Ureter (tissue), 1 donor: ENCODE measurements at regions not wholly inside any gene's neighbourhood (a gene's known extent, or its start where the extent isn't known, plus 50 kb on each side); places are given as distances from the start of the nearest gene placed in this dataset.

Experiments used
- DNase-seq: peaks from one replicate; pipeline ENCODE4 v3.0.0-alpha.2; 2020; ENCODE audit warnings: low spot score
- donor health status: DM: yes; HTN: yes; CAD: no.

DNA sequence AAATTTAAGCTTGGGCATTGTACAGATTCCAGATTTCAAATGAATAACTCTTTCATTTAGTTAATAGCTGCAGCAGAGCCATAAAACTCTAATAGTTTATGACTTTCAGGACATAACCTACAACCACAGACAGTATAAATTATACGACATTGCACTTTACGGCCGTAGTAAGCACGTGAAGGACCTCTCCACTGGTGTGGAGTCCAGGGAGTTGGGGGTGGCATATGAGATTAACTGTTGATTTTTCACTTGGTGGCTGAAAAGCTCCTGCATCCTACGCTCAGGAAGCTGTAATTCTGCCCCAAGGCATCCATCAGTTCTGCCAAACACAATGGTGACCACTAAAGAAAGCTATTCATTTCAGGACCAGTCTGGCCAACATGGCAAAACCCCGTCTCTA is 376.2 kb downstream of the SOX11 start:
- no peak for DNase-seq

DNA sequence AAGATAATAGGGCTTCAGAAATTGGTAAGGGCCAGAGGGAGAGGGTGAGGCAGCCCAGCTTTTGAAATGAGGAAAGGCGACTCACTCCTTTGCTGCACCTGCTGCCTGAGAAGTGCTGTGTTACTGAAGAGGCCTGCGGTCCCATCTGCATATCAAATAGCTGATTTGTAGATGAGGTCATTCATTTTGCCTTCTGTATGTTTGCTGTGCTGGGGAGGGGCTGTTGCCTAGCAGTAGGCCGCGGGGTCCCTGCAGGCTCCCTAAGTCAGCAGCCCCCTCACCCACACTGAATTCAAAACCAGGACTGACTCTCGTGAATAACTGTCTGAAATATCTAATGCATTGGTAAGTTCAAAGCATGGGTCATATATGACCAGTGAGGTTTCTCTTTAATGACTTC is 377.2 kb downstream of the SOX11 start:
- no peak for DNase-seq

DNA sequence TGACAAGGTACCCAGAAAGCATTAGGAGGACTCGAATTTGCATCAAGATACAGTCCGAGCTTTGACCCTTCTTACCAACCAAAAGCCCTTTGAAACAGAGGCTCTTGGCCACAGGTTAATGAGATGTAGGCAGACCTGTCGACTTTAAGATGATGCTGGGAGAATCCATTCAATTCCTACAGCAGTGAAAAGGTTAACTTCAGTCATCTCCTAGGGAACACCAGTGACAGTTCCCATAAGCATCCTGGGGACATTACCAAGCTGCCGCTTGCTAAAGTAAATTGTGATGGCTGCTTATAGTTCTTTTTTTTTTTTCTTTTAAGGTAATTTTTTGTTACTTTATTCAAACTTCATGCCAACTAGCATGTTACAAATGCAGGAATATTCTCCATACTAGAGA is 379.3 kb downstream of the SOX11 start:
- no peak for DNase-seq

DNA sequence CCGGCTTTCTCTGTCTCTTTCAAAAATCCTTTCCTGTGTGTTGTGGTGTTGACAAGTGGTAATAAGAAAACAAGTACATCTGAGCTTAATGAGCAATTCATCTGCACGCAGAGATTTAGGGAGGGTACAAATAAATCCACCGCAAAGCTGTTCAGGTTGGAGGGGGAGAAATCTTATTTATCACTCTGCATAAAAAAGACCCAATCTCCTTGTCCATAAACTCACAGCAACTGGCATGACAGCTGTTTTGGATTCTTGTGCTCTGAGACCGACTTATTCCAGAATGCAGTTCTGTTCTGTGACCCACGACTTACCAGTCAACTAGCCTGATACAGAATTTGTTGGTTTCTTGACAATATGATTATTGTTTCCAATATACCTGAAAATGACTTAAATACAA is 380.1 kb downstream of the SOX11 start:
- DNase-seq: no peak

DNA sequence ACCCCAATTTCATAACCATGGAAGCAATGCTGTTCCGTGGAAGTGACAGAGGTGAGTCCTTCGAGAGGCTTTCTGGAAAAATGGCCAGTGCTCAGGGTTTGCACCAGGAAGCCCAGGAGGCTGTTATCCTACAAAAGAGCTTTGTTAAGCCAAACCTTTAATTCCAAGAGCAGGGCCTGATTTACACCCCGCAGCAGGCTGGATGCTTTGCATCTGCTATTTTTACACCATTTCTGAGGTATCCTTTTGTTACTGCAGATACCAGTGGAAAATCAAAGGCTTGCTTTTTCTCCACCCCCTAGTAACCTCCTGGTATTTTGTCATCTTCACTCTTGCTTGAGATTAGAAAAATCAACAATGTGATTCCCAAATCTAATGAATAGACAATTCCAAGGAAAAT is 380.6 kb downstream of the SOX11 start:
- DNase-seq: no peak

DNA sequence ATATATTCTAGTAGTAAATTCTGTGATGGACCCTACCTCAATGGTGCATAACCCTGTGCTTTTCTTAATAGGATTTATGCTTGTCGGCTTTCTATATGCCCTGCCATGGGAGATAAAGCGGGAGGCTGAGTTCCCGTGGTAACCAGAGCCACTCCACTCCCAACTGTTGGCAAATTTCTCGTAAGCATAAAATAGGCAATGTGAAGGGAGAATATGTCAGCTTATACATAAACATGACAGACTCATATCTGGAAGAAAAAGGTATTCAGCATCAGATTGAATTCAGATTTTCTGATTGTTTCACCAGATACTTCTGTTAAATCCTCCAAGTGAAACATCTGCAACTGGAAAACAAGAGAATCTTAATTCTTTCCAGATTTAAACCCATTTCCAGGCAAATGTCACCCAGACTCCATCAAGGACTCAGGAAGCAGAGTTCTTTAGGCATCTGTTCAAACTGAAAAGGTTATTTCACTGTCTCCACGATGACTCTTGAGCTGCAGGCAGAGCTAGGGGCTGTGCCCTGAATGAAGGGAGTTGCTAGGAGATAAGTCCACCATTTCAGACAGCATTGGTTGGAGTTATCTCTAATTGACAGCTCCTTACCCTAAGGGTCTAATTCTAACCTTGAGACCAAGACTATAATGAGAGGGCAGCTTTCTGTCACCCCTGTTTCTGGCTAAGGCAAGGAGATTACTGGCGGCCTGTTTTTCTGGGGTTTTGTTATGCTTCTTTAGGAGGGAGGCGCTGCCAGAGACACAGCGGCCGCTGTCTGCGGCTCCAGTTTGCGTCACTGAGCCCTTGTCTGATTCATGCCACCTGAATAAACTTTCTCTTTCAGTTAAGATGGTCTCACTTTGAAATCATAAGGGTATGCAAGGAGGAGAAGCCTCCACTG is 381.3 kb downstream of the SOX11 start:
- DNase-seq: no peak

DNA sequence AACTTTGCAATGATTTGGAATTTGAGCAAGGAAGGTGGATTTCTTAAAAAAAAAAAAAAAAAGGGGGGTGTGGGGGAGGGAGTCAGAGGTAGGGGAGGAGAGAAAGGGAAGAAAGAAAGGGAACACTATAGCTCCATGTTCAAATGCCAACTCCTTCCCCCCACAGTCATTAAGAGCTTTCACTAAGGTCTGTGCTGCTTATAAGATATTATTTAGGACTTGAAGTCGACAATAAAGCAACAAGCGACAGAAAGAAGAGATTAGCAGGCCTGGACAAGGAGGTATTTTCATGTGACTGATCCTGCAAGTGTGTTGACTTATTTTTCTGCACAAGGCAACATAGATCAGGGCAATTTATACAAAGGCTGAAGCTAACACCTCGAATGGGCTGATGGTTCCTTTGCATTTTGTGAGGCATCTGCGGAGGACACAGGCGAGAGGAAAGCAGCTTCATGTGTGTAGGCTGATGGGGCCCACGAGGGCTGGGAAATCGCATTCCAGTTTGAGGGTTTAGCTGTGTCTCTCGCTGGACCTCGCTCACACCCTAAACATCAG is 382.0 kb downstream of the SOX11 start:
- no peak for DNase-seq

DNA sequence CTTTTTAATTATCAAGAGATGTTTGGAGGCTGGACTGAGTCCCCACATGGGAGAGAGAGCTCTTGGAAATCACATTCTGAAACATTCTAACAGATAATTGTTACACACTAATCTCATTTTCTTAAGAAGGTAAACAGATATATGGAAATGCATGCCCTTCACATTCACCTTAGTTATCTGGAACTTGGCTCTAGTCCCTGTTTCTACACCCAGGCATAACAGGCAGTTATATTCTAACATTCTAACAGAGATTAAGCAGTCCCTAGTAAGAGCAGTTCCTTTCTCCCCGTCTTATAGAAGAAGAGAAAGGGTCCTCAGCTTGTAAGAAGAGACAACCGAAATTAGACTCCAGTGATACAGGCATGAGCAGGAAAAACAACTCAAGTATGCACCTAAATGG is 385.4 kb downstream of the SOX11 start:
- DNase-seq: no peak

DNA sequence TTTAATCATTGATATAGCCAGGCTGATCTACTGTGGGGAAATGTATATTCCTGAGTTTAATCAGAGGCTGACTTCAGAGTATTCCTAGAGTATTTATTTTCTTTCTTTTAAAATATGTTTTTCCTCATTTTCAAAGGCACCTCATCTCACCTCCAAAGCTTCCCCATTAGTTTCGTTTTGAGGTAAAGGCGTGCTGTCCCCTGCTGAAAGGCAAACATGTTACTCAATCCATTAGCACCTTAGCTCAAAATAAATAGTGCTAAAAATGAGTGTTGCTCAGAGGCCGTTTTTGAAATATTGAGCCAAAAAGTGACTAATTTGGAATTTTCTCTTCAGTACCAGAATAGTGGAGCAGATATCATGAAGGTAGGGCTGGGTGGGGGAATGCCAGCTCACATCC is 386.2 kb downstream of the SOX11 start:
- no peak for DNase-seq

DNA sequence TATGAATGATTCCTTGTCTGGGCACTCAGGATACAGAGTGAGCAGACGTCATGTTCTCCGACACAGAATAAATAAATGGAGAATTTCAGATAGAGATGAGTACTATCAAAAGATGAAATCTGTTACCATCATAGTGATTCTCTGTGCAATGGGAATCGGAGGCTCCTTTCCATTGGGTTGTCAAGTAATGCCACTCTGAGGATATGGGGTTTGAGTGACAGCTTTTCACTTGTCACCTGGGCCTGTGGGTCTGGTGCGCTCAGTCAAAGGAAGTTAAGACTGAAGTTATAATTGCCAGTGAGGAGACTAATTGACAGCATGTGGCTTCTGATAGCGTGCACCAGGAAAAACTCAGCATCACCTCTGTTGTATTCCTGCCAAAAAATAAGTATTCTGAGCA is 387.2 kb downstream of the SOX11 start:
- no peak for DNase-seq

DNA sequence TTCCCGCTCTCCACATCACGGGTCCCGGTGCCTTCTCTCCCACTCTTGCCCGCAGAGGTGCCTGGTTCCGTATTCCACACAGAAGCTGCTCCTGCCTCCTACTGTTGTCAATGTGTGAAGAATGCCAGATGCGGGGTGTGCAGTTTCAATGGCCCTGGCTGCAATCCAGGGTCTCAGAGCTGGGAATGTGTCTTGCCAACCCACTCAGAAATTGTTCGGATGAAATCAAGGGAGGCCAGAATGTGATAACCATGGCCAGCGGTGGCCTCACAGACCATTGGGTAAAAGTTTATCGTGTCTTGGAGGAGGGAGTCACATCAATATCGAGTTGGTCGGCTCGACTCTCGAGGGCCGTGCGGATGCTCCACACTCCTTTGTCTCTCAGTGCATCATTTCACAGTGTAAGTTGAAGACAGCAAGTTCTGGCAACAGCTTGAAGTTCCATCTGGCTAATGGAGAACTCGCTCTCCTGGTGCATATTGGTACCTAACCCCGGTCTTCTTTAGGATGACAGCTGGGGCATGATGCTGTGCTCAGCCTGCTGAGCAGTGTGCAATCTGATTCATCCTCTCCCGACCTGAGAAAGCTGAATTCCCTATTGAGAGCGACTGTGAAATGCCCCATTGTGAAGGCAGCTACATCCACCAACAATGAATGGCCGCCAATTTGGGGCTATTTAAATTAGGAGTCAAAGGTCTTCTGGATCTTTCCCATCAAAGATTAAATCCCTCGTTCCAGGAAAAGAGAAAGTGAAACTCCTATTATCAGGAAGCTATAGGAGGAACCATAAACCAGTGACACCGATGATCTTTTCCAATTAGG is 389.0 kb downstream of the SOX11 start:
- no peak for DNase-seq

DNA sequence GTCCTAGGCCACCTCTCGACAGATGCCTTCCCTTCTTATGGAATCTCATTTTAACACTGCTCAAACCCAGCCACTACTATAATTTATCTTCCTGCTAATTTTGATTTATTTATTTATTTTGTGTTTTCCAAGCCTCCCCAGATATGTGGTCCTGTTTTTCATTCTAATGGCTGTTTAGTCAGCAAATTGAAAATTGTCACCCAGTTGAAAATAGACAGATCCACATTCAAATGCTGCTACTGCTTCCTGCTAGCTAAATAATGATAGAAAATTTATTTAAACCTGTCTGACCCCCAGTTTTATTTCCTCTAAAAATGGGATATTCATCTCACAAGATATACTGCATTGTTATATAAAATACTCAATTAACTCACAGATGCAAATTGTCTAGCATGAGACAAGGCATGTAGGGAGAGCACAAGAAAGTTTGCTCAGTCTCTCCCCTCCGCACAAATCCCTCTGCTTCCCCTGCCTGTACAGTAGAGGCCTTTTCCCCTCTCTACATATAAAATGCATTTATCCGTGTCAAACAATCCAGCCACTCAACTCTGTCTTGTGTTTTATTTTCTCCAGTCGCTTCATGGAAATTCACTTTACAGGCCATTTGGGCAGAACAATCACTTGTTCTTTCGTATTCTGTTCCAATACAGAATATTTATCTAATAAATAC is 389.9 kb downstream of the SOX11 start:
- no peak for DNase-seq

DNA sequence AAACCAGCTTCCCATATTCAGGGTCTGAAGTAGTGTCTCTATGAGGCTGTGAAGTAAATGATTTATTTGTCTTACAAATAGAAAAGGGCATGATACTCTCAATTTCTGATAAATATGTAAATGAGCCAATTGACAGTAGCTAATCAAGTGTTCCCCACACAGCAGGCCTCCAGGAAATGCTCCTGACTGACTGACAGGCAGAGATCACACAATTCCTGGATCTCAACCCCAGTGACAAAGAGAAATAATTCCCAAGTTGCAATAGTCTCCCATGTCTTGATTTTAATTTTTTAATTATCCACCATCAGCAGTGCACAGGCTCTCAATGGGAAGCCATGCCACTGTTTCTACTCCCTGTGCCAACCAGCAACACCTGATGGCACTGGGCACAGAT is 390.4 kb downstream of the SOX11 start:
- DNase-seq: no peak

DNA sequence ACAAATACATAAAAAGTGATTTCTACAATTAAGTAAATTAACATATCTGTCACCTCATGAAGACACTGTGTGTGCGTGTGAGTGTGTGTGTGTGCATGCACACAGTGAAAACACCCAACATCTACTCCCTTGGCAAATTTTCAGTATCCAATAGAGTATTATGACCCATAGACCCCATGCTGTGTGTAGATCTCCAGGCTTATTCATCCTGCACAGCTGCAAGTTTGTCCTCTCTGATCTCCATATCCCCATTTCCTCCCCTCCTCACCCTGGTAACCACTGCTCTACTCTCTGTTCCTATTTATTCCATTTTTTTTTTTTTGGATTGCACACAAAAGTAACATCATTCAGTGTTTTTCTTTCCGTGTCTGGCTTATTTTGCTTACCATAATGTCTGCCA is 391.0 kb downstream of the SOX11 start:
- DNase-seq: no peak

DNA sequence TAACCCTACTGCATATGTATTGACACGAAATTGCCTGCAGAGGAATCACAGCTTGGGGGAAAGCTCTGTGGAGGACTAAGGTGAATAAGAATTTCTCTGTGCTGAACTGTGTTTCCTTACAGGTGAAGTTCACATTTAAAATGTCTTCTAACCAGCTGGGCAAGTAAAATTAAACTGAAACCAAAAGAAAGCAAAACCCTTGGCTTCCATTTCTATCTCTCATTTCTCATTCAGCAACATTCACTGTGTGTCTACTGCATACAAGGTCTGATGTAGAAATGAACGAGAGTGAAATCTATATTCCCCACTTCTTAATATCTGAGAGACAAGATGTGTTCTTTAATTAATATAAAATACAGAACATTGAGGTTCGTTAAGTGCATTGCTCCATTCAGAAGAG is 397.3 kb downstream of the SOX11 start:
- no peak for DNase-seq

DNA sequence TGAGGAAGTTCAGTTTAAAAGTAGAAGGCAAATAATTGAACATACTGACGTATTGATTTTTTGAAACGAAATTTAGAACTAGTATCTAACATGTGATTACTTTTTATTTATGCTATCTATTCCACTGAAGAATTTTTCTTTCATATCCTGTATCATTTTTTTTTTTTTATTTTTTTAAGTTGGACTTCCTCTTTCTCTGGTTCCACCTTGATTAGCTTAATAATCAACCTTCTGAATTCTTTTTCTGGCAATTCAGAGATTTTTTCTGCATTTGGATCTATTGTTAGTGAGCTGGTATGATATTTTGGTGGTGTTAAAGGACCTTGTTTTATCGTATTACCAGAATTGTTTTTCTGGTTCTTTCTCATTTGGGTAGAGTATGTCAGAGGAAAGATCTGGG is 411.2 kb downstream of the SOX11 start:
- DNase-seq: no peak

DNA sequence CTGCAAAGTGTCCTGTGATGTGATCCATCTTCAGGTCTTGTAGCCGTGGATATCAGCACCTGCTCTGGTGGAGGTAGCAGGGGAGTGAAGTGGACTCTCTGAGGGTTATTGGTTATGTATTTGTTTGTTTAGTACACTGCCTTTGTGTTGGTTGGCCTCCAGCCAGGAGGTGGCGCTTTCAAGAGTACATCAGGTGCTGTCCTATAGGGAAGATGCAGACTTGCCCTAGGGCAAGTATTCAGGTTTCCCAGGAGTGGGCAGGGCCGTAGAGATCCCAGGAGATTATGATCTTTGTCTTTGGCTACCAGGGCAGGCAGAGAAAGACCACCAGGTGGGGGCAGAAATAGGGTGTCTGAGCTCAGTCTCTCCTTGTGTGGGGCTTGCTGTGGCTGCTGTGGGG is 411.8 kb downstream of the SOX11 start:
- DNase-seq: no peak

DNA sequence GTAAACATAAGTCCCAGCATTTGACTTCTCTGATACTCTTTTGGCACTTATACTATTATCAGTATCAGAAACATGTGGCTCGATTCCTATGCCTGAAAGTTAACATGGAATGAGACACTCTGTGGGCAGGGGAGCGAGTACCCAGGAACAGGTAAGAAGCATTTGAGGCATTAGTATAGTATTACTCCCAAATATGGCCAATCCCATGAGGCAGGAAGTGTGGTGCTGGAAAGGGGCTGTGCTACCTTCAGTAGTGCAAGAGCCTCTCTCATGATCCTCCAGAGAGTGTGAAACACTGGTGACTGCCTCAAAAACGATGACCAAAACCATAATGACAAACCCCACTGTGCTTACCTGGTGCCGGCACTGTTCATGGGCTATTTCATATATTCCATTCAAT is 415.1 kb downstream of the SOX11 start:
- DNase-seq: no peak

DNA sequence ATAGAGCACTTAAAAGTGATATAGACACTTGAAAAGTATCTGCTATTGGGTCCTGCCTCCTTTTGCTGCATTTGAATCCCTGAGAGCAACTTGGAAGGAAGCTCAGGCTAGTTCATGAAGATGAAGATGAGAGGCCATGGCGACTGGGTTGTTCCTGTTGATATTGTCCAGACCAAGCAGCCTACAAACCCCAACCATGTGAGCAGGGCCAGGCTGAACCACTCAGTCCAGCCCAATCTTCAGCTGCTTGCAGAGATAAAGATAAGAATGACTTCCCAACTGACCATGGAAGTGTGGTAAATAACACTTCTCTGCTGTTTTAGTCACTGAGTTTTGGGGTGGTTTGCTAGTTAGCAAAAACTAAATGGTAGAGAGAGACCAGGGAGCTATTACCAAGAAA is 417.6 kb downstream of the SOX11 start:
- no peak for DNase-seq

DNA sequence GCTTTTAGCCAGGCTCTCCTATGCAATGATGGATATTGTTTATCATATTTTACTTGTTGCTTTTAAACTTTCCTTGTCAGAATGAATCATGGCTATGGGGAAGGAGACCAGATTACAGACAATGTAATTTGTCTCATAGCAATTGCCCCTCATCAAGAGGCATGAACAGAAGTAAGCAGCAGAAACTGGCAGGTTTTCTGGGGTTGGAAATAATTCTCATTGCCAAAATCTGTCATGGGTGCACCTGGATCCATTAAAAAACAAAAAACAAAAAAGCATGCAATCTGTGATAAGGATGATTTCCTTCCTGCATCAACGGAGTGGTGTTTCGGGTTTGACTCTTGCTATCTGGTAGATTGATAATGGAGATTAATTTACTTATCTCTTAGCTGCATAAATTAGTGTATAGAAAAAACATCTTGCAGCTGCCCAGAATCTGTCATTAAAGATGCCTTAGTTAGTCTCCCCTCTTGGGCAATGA is 419.6 kb downstream of the SOX11 start:
- no peak for DNase-seq

DNA sequence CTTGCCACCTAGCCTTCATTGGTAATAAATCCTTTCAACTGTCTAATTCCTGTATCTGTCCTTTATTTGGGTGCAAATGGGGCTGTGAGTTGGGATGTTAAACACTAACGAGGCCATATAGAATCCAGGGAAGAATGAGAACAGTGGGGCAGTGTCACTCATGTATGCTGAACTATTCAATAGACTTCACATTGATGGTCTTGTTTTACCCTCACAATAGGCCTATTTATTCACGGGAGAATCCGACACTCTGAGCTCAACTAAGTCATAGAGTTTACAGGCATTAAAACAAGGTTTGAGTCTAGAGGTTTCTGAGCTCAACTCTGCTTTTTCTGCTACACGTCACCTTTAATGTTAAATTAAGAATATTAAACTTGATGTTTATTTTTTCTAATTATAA is 421.6 kb downstream of the SOX11 start:
- DNase-seq: no peak

DNA sequence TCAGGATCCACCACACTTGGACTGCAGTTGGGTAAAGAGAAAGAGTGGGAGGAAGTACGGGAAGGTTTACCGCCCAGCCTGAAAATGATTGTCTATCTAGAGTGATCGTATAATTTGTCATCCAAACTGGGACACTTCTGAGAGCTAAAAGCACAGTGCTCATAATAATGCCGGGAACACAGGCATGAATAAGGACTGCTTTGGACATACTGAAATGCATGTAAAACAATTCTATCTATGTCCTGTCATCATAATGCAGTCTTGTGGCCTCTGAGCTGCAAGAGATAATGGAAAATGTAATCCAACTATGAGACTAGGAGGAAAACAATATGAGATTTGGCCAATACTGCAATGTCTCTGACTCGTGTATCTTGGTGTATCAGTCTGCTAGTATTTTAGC is 435.5 kb downstream of the SOX11 start:
- DNase-seq: no peak
